Anterior cingulate cortex (tissue), 58 donors: ENCODE measurements at regions not wholly inside any gene's neighbourhood (a gene's known extent, or its start where the extent isn't known, plus 50 kb on each side); places are given as distances from the start of the nearest gene placed in this dataset.

ENCODE experiments used
- DNase-seq, 58 donors: peaks; one replicate each; lab custom pipeline; 2025; lab: John Stamatoyannopoulos, UW

DNA sequence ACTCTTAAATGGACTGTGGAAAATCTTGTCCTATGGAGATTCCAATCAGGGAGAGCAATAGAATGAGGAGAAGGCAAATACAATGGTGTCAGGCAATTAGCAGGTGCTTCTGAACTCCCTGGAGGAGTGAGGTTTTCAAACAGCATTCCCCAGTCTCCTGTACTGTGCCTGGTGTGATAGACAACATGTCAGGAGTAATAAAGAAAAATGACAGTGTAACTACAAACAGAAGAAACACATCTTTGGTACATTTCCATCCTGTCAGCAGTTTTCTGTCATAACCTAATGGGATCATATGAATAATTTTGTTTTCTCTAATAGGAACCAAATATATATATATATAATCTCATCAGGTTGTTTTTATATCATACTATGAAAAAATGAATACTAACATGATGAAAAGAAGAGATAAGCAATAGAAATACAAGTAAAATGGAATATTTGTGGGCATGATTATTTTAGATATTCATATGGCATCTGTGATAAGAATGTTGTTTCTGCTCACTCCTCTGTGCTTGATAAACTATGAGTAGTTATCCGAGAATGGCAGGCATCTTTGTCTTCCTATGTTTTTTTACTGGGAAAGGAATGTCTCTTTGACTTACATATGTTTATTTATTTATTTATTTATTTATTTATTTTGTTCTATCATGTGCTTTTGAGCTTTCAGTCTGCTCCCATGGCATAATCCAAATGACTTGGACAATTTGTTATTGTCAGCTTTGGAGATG, 441.7 kb downstream of the TXNL1 start:
- DNase-seq = no peak

- DNase-seq = no peak
Measured at GRCh38 chr18:56191334-56191733, 447.1 kb downstream of the TXNL1 start.

DNA sequence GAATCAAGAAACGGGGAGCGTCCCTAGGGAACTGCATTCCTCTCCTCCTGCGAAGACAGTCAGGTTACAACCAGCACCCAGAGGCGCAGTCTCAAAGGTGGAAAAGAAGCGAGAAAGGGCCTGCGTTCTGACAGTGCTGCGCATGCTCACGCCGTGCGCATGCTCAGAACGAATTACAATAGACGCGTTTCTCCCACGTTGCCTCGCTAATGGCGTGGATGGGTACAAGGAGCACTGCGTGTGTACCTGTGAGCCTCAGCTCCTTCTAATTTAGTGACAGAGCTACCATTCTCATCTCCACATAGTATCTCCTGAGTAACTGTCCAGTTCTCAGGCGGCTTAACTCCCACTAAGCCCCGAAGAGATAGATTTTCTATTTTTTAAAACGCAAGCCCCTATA, 448.8 kb downstream of the TXNL1 start:
- DNase-seq = no peak

- DNase-seq = no peak
Measured at GRCh38 chr18:56188529-56189275, 449.7 kb downstream of the TXNL1 start.

DNA sequence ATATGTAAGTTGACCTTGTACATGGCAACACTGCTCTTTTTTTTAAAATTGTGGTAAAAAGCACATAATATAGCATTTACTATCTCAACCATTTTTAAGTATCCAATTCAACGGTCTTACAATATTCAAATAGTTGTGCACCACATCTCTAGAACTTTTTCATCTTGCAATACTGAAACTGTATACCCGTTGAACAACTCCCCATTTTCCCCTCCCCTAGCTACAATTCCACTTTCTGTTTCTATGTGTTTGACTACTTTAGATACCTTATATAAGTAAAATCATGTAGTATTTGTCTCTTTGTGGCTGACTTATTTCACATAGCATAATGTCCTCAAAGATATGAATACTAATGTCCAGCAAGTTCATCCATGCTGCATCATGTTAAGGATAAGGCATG, 452.1 kb downstream of the TXNL1 start:
- no peak for DNase-seq

DNA sequence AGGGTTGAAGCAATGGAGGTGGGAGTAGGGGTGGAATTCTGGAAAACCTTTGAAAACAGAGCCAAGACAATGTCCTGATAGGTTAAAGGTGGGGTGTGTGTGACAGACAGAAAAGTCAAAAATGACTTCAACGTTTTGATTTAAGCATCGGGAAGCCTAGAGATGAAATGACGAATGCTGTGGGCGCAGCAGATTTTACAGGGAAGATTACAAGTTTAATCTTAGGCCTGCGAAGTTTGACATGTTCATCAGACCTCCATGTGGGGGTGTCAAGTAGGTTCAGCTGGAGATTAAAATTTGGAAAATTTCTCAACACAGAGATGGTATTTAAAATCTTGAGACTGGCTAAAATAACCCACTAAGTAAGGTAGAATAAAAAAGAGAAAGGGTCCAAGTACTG, 453.3 kb downstream of the TXNL1 start:
- DNase-seq = no peak

DNA sequence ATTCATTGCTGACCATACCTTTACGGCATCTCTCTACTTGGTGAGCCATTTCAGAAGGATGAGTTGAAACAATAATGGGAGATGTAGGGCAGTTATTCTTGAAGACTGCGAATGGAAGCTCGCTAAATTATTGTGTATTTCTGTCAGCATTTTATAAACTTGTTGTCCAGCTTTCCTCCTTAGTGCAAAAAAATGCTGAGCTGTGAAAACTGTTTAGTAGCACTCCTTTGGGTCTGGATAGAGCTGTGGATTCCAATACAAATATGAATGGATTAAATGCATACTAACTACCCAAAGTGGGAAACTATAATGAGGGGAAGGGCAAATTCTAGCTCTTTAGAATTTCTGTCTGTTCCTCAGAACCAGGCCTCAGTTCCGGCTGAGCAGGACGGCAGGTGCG, 461.6 kb downstream of the TXNL1 start:
- no peak for DNase-seq

DNA sequence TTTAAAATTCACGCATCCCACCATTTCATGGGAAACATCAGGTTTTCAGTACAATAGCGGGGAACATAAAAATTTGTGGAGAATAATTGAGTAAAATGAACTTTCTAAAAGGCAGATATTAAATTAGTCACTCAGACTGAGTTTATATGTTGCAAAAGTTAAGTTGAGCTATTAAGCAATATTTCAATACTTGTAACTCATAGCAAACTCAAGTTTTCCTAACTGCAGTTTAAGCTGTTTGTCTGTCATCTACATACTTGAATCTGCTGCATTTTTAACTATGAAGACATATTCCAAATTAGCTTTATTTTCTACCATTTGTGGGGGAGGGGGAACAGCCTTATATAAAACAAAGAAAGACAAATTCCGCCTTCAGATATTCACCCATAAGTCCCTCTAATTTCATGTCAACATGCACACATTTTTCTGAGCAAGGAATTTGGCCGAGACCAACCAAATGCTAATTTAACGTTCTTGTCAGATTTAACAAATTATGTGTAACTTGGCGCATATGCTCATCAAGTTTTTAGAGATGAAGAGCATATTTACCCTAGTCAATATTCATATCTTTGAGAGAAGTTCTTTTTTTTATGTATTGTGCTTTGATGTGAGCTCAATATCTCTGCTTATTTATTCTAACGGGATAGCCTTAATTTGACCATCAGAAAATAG, 462.9 kb downstream of the TXNL1 start:
- no peak for DNase-seq

GRCh38 chr18:56173542-56174220, 464.7 kb downstream of the TXNL1 start:
- DNase-seq = no peak

- no peak for DNase-seq
Measured at GRCh38 chr18:56172527-56172926, 465.9 kb downstream of the TXNL1 start.

- no peak for DNase-seq
Measured at GRCh38 chr18:56171848-56172247, 466.5 kb downstream of the TXNL1 start.

- DNase-seq = no peak
Measured at GRCh38 chr18:56168049-56168781, 470.2 kb downstream of the TXNL1 start.

GRCh38 chr18:56167366-56167765, 471.0 kb downstream of the TXNL1 start:
- DNase-seq = no peak

DNA sequence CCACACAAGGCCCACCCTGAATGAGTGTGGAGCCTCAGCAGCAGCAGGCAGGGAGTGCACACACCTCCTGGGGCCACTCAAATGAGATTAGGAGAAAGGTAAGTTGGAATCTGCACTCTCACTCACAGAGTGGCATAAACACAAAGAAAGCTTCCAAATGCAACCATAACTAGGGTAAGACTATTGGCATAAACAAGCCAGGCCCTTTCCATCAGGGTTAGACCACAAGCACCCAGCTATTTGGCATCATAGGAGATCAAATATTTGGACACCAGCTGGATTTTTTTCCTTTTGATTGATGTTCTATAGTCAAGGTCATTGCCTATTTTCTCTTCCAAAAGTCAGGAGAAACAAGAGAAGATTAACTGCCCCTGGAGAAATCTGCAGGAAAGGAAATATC, 471.5 kb downstream of the TXNL1 start:
- no peak for DNase-seq

GRCh38 chr18:56165601-56166355, 472.6 kb downstream of the TXNL1 start:
- DNase-seq = no peak

- DNase-seq = no peak
Measured at GRCh38 chr18:56162311-56163265, 475.8 kb downstream of the TXNL1 start.

DNA sequence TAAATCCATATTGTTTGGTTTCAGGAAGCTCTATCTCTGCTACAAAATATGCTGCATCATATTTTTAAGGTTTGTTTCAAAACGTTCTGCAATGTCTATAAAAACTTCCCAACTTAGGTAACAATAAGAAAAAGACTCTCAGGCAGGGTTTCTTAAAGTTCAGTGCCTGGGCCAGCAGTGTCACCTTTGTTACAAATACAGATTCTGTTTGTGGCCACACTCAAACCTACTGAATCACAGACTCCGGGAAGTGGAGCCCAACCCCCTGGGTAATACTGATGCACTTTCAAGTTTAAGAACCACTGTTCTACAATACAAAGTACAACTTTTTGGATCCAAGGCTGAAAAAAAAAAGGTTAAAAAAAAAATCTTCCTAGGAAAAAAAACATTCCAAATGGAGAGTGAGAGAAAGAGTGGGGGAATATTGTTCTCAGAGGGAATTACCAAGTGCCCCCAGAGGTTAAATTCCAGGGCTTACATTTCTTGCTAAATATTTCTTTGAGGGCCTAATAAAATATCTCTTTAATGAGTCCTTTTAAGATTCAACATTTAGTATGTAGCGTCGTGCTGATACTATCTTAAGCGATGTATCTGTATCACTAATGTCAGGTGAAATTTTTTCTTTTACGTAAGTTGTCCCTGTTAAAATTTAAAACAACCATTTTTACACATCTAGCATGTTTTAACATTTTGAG, 476.7 kb downstream of the TXNL1 start:
- DNase-seq = no peak

DNA sequence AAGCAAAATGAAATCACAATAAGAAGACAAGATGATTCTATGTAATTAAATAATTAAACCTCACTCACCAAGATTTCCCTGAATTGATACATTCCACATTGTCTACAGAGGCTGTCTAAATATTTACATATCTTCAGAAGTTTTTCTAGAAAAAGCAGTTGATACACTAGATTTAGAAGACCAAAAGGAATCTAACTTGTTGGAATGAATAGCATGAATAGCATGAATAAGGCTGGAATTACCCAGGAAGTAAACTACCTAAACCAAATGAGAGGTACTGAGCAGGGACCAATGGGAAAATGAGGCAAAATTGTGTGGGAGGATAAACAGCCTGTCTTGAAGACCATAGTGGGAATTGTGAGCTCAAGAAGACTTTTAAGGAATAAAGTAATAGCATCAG, 479.7 kb downstream of the TXNL1 start:
- no peak for DNase-seq
